ENCODE measurements at regions not wholly inside any gene's neighbourhood (a gene's known extent, or its start where the extent isn't known, plus 50 kb on each side); places are given as distances from the start of the nearest gene placed in this dataset.

DNA sequence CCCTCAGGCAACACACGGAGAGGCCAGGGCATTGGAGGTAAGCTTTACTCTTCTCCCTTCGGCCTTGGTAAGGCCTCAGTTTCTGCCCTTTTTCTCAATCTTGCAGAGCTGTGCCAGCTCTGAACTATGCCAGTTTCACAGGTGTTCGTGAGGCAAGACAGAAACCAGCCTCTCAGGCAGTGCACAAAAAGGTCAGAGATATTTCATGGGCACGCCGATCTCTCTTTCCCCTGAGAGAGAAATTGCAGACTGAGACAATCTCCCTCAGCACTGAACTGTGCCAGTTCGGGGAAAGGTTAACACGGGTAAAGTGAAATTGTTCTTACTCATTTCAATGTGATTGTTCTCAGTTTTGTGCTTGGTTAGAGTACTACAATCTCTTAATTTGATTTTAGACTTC lies 88.5 kb downstream of the GMNC start:
- no peak for DNase-seq
- H3K36me3 Mint-ChIP-seq (ENCODE audit: low read depth): no peaks in the 10 kb centered on the region
- ChIA-PET CTCF (no interaction called here), POLR2A (no interaction called here)
- ATAC-seq (ENCODE audit: low read depth): no peak
- no peak overlapping the region for H3K27ac Mint-ChIP-seq
- H3K4me3 Mint-ChIP-seq: no peak overlapping the region
- H3K4me1 Mint-ChIP-seq: no peaks in the 10 kb centered on the region
- TF ChIP-seq, protein P1, sequence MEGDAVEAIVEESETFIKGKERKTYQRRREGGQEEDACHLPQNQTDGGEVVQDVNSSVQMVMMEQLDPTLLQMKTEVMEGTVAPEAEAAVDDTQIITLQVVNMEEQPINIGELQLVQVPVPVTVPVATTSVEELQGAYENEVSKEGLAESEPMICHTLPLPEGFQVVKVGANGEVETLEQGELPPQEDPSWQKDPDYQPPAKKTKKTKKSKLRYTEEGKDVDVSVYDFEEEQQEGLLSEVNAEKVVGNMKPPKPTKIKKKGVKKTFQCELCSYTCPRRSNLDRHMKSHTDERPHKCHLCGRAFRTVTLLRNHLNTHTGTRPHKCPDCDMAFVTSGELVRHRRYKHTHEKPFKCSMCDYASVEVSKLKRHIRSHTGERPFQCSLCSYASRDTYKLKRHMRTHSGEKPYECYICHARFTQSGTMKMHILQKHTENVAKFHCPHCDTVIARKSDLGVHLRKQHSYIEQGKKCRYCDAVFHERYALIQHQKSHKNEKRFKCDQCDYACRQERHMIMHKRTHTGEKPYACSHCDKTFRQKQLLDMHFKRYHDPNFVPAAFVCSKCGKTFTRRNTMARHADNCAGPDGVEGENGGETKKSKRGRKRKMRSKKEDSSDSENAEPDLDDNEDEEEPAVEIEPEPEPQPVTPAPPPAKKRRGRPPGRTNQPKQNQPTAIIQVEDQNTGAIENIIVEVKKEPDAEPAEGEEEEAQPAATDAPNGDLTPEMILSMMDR (IDR thresholded peaks at IDR 0.05): no peak
- peaks cover 15% of the 10 kb centered on the region for H3K9me3 Mint-ChIP-seq
- no peaks in the 10 kb centered on the region for H3K27me3 Mint-ChIP-seq
- intact Hi-C loops (cut with micrococcal nuclease): no loop called here

DNA sequence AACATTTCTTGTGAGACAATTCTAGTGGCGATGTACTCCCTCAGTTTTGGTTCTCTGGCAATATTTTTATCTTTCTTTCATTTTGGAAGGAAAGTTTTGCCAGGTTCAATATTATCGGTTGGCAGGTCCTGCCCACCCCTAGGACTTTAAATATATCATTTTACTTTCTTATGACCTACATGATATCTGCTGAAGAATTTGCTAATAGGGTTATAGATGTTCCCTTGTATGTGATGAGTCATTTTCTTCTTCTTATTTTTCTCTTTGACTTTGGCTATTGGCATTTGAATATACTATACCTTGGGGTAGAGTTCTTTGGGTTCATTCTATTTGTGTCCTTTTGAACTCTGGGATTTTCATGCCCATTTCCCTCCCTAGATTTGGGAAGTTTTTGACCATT lies 89.7 kb downstream of the GMNC start:
- Mint-ChIP-seq H3K4me1 (no peaks in the 10 kb centered on the region), H3K9me3 (peaks cover 15% of the 10 kb centered on the region), H3K27ac (no peak overlapping the region), H3K36me3 (ENCODE audit: low read depth) (no peaks in the 10 kb centered on the region), H3K27me3 (no peaks in the 10 kb centered on the region), H3K4me3 (no peak overlapping the region)
- TF ChIP-seq, protein P1 (IDR thresholded peaks at IDR 0.05): no peak
- CTCF ChIA-PET: no interaction called here
- POLR2A ChIA-PET: no interaction called here
- no peak for ATAC-seq (ENCODE audit: low read depth)
- DNase-seq: no peak
- intact Hi-C loops (cut with micrococcal nuclease): no loop called here

DNA sequence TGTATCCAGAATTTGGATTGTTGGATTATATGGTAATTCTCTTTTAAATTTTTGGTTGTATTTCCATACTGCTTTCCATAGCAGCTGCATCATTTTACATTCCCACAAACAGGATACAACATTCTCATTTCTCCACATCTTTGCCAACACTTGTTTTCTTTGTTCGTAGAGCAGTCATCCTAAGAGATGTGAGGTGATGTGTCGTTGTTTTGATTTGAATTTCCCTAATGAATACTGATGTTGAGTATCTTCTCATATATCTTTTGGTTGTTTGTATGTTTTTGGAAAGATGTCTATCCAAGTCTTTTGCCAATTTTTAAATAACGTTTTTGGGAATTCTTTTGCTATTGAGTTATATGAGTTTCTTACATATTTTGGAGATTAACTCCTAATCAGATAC lies 93.6 kb downstream of the GMNC start:
- ATAC-seq (ENCODE audit: low read depth) (no peak), DNase-seq (no peak)
- Mint-ChIP-seq H3K4me1 (no peaks in the 10 kb centered on the region), H3K4me3 (no peak overlapping the region), H3K27me3 (no peaks in the 10 kb centered on the region), H3K27ac (no peak overlapping the region), H3K36me3 (ENCODE audit: low read depth) (no peaks in the 10 kb centered on the region), H3K9me3 (peaks cover 11% of the 10 kb centered on the region)
- intact Hi-C loops (cut with micrococcal nuclease): no loop called here
- TF ChIP-seq, protein P1 (IDR thresholded peaks at IDR 0.05): no peak
- CTCF ChIA-PET: no interaction called here
- POLR2A ChIA-PET: no interaction called here

DNA sequence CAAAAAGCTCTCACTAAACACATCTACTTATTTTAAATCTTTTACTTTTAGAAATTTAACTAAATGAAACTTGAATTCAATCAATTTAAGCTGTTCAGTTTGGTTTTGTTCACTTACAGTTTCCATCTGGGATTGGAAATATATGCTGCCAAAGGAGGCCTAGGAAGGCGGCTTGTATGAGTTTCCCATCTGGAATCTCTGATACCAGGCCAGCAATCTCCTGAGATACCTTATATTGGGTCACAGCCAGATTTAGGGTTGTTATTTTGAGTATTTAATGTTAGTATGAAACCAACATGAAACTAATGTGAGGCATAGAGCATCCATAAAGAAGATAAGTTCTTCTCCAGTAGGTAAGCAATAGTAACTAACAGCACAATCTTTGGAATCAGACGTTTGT lies 94.6 kb downstream of the GMNC start:
- Mint-ChIP-seq H3K27me3 (no peaks in the 10 kb centered on the region), H3K4me1 (no peaks in the 10 kb centered on the region), H3K9me3 (peaks cover 5% of the 10 kb centered on the region), H3K36me3 (ENCODE audit: low read depth) (no peaks in the 10 kb centered on the region), H3K27ac (no peak overlapping the region), H3K4me3 (no peak overlapping the region)
- DNase-seq (no peak), ATAC-seq (ENCODE audit: low read depth) (no peak)
- TF ChIP-seq, protein P1 (IDR thresholded peaks at IDR 0.05): no peak
- ChIA-PET CTCF (no interaction called here), POLR2A (no interaction called here)
- intact Hi-C loops (cut with micrococcal nuclease): no loop called here

DNA sequence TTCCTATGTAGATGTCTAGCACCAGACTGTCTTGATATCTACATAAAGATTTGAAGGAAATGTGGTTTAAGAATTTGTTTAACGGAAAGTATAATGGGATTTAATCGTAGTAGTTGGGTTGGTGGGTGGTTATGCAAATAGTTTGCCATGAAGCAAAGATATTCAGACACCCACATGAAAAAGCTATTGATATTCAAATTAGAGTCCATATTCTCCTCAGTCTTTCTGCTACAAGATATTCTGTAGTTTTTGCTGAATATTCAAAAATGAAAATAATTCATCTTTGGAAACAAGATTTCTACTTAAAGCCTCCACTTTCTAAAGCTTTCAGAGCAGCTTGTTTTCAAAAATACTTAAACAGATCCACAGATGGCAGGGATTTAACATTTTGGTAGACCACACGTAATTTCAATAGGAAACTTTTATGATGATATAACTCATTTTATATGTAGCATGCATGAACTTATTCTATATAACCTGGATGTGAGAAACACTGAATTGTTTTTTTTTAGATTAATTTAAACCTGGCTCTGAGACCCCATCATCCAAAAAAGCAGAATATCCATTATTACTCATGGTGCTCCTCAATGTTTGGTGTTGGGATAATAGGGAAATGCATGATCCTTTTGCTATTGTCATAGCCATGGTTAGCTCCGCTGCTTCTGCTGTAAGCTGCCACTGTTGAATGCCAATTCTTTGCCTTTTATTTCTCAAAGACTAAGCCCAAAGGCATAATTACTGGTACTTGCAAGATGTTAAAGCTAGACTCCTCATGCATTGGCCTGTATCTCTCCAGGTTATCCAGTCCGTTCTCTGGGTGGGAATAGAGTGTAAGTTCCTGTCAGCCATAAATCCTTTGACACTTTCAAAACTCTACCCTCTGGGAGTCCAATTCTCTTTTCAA lies 98.0 kb downstream of the GMNC start:
- CTCF ChIA-PET: no interaction called here
- intact Hi-C loops (cut with micrococcal nuclease): no loop called here
- Mint-ChIP-seq H3K27me3 (no peaks in the 10 kb centered on the region), H3K9me3 (no peaks in the 10 kb centered on the region), H3K27ac (no peak overlapping the region), H3K36me3 (ENCODE audit: low read depth) (no peaks in the 10 kb centered on the region), H3K4me1 (no peaks in the 10 kb centered on the region), H3K4me3 (no peak overlapping the region)
- DNase-seq: no peak
- TF ChIP-seq, protein P1 (IDR thresholded peaks at IDR 0.05): no peak
- POLR2A ChIA-PET: no interaction called here
- no peak for ATAC-seq (ENCODE audit: low read depth)
